ENCODE measurements at regions not wholly inside any gene's neighbourhood (a gene's known extent, or its start where the extent isn't known, plus 50 kb on each side); places are given as distances from the start of the nearest gene placed in this dataset.

- TF ChIP-seq EZH2 (IDR thresholded peaks at IDR 0.05; ENCODE audit: borderline replicate concordance, low read depth, low read length, poor library complexity, severe bottlenecking), result no peak
- no peak for TF ChIP-seq CTCF (conservative IDR thresholded peaks at IDR 0.05; ENCODE audit: low read depth, low read length)
These were observed 227.5 kb upstream of the ACTBL2 start for GRCh38 chr5:57710126-57710525.
